Embryonic facial prominence (tissue), 1 donor: ENCODE measurements at regions not wholly inside any gene's neighbourhood (a gene's known extent, or its start where the extent isn't known, plus 50 kb on each side); places are given as distances from the start of the nearest gene placed in this dataset.

Experiments used
- DNase-seq: peaks from one replicate; pipeline ENCODE4 v3.0.0-alpha.2; 2016; ENCODE audit errors: extremely low spot score

GRCh38 chr2:104537116-104537515 is 316.8 kb upstream of the POU3F3 start:
- no peak for DNase-seq

- DNase-seq = no peak
Measured at GRCh38 chr2:104538077-104538476, 315.8 kb upstream of the POU3F3 start.

GRCh38 chr2:104539649-104540048 is 314.3 kb upstream of the POU3F3 start:
- no peak for DNase-seq

- DNase-seq = no peak
Measured at GRCh38 chr2:104545055-104545454, 308.9 kb upstream of the POU3F3 start.

- DNase-seq = no peak
Measured at GRCh38 chr2:104546537-104546936, 307.4 kb upstream of the POU3F3 start.

- no peak for DNase-seq
Measured at GRCh38 chr2:104547221-104547620, 306.7 kb upstream of the POU3F3 start.

- no peak for DNase-seq
Measured at GRCh38 chr2:104561251-104561650, 292.7 kb upstream of the POU3F3 start.

GRCh38 chr2:104562537-104562936 is 291.4 kb upstream of the POU3F3 start:
- no peak for DNase-seq

- no peak for DNase-seq
Measured at GRCh38 chr2:104563398-104563996, 290.4 kb upstream of the POU3F3 start.

- DNase-seq = no peak
Measured at GRCh38 chr2:104568247-104568646, 285.7 kb upstream of the POU3F3 start.

- no peak for DNase-seq
Measured at GRCh38 chr2:104570259-104570658, 283.7 kb upstream of the POU3F3 start.

GRCh38 chr2:104572834-104573233 is 281.1 kb upstream of the POU3F3 start:
- DNase-seq = no peak

- no peak for DNase-seq
Measured at GRCh38 chr2:104574367-104574766, 279.5 kb upstream of the POU3F3 start.

GRCh38 chr2:104577143-104577542 is 276.8 kb upstream of the POU3F3 start:
- no peak for DNase-seq

- DNase-seq = no peak
Measured at GRCh38 chr2:104582471-104582870, 271.4 kb upstream of the POU3F3 start.

GRCh38 chr2:104583811-104584210 is 270.1 kb upstream of the POU3F3 start:
- DNase-seq = no peak

- DNase-seq = no peak
Measured at GRCh38 chr2:104584393-104584792, 269.5 kb upstream of the POU3F3 start.

- DNase-seq = no peak
Measured at GRCh38 chr2:104595576-104595975, 258.3 kb upstream of the POU3F3 start.

GRCh38 chr2:104597942-104598341 is 256.0 kb upstream of the POU3F3 start:
- DNase-seq = no peak

GRCh38 chr2:104598636-104599035 is 255.3 kb upstream of the POU3F3 start:
- DNase-seq = no peak

- DNase-seq = no peak
Measured at GRCh38 chr2:104599787-104600510, 254.0 kb upstream of the POU3F3 start.

GRCh38 chr2:104606056-104606455 is 247.9 kb upstream of the POU3F3 start:
- no peak for DNase-seq

- no peak for DNase-seq
Measured at GRCh38 chr2:104616856-104617255, 237.1 kb upstream of the POU3F3 start.

- no peak for DNase-seq
Measured at GRCh38 chr2:104620801-104621200, 233.1 kb upstream of the POU3F3 start.
